SK-N-SH treated with all-trans-retinoic acid at 6 μM for 48 hours (cell line): ENCODE measurements at regions not wholly inside any gene's neighbourhood (a gene's known extent, or its start where the extent isn't known, plus 50 kb on each side); places are given as distances from the start of the nearest gene placed in this dataset.

Source experiments
- ARNTL ChIP-seq: fragments of 450-650 bp; formaldehyde crosslinking; IDR thresholded peaks from 2 replicates; pipeline ENCODE4 v1.5.0; 2020; ENCODE audit warnings: low read depth, mild to moderate bottlenecking, moderate library complexity, borderline replicate concordance
- BACH2 ChIP-seq: fragments of 250-450 bp; sonication (Bioruptor Pico); IDR thresholded peaks from 2 replicates; pipeline ENCODE4 v1.9.0; 2021; ENCODE audit warnings: mild to moderate bottlenecking, borderline replicate concordance
- CREB5 ChIP-seq: fragments of 250-450 bp; sonication (Bioruptor Pico); IDR thresholded peaks from 2 replicates; pipeline ENCODE4 v1.5.1; 2020; ENCODE audit warnings: low read depth, mild to moderate bottlenecking, moderate library complexity
- CSDC2 ChIP-seq: fragments of 250-450 bp; sonication (Bioruptor Pico); IDR thresholded peaks from 2 replicates; pipeline ENCODE4 v1.5.0; 2020; ENCODE audit warnings: mild to moderate bottlenecking, moderate library complexity
- ISL1 ChIP-seq: fragments of 250-450 bp; sonication (Bioruptor Pico); IDR thresholded peaks from 2 replicates; pipeline ENCODE4 v2.1.2; 2022; ENCODE audit warnings: mild to moderate bottlenecking, moderate library complexity
- POU6F1 ChIP-seq: fragments of 250-450 bp; sonication (Bioruptor Pico); IDR thresholded peaks from 2 replicates; pipeline ENCODE4 v1.8.0; 2021; ENCODE audit warnings: low read depth, mild to moderate bottlenecking, moderate library complexity, borderline replicate concordance
- RARB ChIP-seq: fragments of 250-450 bp; sonication (Bioruptor Pico); IDR thresholded peaks from 2 replicates; pipeline ENCODE4 v1.8.0; 2021; ENCODE audit warnings: mild to moderate bottlenecking, moderate library complexity
- TCF4 ChIP-seq: fragments of 250-450 bp; sonication (Bioruptor Pico); IDR thresholded peaks from 2 replicates; pipeline ENCODE4 v1.8.0; 2021; ENCODE audit warnings: mild to moderate bottlenecking, moderate library complexity, borderline replicate concordance
- ZFP3 ChIP-seq: fragments of 250-450 bp; sonication (Bioruptor Pico); IDR thresholded peaks from 2 replicates; pipeline ENCODE4 v1.5.0; 2020; ENCODE audit warnings: mild to moderate bottlenecking, moderate library complexity
- ZNF70 ChIP-seq: fragments of 450-650 bp; formaldehyde crosslinking; IDR thresholded peaks from 2 replicates; pipeline ENCODE4 v1.5.0; 2020; ENCODE audit warnings: mild to moderate bottlenecking, moderate library complexity
- ZNF8 ChIP-seq: fragments of 450-650 bp; formaldehyde crosslinking; IDR thresholded peaks from 2 replicates; pipeline ENCODE4 v1.5.0; 2020; ENCODE audit warnings: mild to moderate bottlenecking, moderate library complexity
- TF ChIP-seq, protein P1 (sequence below): fragments of 250-450 bp; sonication (Bioruptor Pico); IDR thresholded peaks from 2 replicates; pipeline ENCODE4 v1.8.0; 2020; ENCODE audit warnings: mild to moderate bottlenecking, moderate library complexity, borderline replicate concordance
- TF ChIP-seq, protein P2 (sequence below): fragments of 250-450 bp; sonication (Bioruptor Pico); IDR thresholded peaks from 2 replicates; pipeline ENCODE4 v1.5.1; 2021; ENCODE audit warnings: mild to moderate bottlenecking, moderate library complexity

- TF ChIP-seq CREB5 = no peak
- no peak for TF ChIP-seq BACH2 (CRISPR knock-in tag)
- TF ChIP-seq, protein P1, sequence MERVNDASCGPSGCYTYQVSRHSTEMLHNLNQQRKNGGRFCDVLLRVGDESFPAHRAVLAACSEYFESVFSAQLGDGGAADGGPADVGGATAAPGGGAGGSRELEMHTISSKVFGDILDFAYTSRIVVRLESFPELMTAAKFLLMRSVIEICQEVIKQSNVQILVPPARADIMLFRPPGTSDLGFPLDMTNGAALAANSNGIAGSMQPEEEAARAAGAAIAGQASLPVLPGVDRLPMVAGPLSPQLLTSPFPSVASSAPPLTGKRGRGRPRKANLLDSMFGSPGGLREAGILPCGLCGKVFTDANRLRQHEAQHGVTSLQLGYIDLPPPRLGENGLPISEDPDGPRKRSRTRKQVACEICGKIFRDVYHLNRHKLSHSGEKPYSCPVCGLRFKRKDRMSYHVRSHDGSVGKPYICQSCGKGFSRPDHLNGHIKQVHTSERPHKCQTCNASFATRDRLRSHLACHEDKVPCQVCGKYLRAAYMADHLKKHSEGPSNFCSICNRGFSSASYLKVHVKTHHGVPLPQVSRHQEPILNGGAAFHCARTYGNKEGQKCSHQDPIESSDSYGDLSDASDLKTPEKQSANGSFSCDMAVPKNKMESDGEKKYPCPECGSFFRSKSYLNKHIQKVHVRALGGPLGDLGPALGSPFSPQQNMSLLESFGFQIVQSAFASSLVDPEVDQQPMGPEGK (CRISPR knock-in tag) = no peak
- TF ChIP-seq, protein P2, sequence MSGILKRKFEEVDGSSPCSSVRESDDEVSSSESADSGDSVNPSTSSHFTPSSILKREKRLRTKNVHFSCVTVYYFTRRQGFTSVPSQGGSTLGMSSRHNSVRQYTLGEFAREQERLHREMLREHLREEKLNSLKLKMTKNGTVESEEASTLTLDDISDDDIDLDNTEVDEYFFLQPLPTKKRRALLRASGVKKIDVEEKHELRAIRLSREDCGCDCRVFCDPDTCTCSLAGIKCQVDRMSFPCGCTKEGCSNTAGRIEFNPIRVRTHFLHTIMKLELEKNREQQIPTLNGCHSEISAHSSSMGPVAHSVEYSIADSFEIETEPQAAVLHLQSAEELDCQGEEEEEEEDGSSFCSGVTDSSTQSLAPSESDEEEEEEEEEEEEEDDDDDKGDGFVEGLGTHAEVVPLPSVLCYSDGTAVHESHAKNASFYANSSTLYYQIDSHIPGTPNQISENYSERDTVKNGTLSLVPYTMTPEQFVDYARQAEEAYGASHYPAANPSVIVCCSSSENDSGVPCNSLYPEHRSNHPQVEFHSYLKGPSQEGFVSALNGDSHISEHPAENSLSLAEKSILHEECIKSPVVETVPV (CRISPR knock-in tag) = no peak
- no peak for TF ChIP-seq ZFP3 (CRISPR knock-in tag)
- TF ChIP-seq CSDC2 (CRISPR knock-in tag) = no peak
- TF ChIP-seq ARNTL (CRISPR knock-in tag) = no peak
- TF ChIP-seq POU6F1 (CRISPR knock-in tag) = no peak
- no peak for TF ChIP-seq RARB
- TF ChIP-seq ISL1 (CRISPR knock-in tag) = no peak
- TF ChIP-seq ZNF8 (CRISPR knock-in tag) = no peak
- TF ChIP-seq ZNF70 = no peak
- TF ChIP-seq TCF4 = no peak
Observed at GRCh38 chr5:173477345-173478040, 139.0 kb downstream of the BOD1 start.
